C1 segment of cervical spinal cord (tissue), 14 donors: ENCODE measurements at regions not wholly inside any gene's neighbourhood (a gene's known extent, or its start where the extent isn't known, plus 50 kb on each side); places are given as distances from the start of the nearest gene placed in this dataset.

Source experiments
- DNase-seq, 14 donors: peaks; one replicate each; lab custom pipeline; 2025; lab: John Stamatoyannopoulos, UW

DNA sequence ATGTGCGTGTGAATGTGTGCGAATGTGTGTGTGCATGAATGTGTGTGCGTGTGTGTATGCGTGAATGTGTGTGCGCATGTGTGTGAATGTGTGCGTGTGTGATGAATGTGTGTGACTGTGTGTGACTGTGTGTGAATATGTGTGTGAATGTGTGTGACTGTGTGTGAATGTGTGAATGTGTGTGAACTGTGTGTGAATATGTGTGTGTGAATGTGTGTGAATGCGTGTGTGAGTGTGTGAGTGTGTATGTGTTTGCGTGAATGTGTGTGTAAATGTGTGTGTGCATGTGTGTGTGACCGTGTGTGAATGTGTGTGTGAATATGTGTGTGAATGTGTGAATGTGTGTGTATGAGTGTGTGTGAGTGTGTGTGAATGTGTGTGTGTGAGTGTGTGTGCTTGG is 1103.8 kb downstream of the TSN start:
- DNase-seq = no peak

DNA sequence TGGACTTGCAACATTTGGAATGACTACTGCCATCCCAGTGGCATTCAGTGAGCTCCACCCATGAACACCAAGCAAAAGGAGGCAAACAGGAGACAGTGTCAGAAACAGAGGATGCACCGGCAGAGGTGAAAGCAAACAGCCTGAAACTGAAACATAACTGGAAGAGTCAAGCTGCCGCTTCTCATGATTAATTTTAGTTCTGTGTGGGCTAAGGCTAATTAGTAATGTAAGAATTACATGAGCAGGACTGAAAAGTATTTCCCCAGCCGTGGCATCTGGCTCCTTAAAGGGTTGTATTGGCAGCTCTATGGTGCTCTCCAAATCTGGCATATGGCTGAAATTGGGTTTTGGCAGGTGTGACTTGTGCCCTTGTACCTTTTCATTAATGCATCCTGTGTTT is 1108.1 kb downstream of the TSN start:
- DNase-seq = no peak

DNA sequence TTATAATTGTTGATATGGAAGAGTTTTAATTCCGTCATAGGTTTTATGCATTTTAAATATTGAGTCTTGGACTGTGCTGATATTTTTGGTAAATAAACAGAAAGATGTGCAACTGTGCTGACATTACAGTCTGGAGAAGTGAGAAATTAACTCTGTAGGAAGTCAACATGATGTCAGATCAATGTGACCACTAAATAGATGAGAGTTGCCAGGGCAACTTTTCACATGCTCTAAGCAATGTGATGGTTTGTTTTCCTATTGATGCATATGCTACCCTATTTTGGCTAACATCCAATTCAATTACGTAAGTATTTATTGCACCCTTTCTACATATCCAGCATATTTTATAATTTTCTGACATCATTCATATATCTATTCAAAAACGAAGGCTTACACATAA is 1109.3 kb downstream of the TSN start:
- no peak for DNase-seq

DNA sequence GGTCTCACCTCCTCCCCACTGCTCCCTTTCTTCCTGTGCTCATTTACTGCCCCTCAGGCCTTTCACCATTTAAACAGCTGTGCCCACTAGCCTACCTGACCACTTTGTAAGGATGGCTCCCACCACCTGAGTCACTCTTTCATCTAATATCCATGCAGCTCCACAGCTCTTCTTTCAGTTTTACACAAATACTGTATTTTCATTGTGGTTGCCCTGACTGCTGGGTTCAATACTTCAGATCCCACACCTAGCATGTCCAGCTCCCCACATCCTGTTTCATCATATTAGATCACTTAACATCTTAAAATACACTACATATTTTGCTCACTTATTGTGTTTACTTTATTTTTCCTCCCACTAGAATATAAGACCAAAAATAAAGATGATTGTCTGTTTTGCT is 1110.6 kb downstream of the TSN start:
- no peak for DNase-seq

DNA sequence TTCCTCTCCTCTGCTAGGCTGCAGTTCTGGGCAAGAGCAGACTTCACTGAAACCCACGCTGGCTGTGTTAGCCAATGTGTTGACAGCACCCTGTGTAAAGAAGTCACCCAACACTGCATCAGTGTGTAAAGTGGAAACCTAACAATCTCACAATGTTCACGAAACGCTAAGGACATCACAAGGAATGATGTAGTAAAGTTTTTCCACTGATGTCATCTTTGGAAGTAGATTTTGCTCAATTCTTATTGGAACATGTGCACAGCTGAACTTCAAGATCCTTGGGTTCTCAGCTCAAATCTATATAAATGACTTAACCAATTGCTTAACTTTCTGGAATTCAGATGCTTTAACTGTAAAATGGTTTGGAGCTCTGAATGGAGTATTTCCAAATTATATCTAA is 1112.5 kb downstream of the TSN start:
- DNase-seq = no peak

DNA sequence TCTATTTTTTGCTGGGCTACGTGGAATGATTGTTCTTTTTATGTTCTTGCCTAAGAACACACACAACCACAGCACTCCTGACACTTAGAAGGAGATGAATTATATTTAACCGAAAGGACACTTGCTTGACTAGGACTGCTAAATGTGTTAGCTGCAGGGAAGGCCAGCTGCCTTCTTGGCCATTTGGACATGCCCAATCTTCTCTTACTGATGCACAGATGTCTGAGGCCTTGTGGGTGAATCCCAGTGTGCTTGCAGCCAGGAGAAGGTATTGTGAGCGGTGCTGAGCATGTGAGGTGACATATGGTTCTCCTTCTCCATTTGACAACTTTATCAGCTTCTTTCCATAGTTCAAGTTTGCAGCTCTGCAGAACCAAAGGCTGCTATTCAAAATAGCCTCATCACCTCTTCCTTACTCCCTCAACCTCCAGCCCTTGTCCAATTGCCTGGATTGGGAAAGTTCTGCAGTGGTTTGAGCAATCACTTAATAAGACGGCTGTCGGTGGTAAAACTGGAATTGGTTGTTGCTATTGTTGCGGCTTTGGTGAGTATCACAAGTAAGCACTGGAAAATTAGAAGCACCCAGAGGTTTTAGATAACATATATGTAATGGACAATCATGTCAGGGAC is 1113.3 kb downstream of the TSN start:
- DNase-seq = no peak

DNA sequence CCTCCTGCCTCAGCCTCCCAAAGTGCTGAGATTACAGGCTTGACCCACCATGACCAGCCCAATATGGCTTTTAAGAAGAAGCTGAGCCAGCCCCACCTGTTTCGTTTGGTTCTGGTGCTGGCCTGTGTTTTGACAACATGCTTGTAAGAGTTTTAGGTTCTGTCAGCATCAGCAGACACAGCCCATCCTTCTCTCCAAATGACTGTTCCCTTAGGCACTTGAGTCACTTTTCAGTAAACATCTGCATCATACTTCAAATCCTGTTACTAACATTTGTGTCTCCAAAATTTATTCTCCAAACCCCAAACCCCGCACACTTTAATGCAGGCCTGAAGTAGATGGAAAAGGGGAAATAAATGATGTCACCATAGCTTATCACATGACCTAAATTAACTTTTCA is 1118.5 kb downstream of the TSN start:
- DNase-seq = no peak

DNA sequence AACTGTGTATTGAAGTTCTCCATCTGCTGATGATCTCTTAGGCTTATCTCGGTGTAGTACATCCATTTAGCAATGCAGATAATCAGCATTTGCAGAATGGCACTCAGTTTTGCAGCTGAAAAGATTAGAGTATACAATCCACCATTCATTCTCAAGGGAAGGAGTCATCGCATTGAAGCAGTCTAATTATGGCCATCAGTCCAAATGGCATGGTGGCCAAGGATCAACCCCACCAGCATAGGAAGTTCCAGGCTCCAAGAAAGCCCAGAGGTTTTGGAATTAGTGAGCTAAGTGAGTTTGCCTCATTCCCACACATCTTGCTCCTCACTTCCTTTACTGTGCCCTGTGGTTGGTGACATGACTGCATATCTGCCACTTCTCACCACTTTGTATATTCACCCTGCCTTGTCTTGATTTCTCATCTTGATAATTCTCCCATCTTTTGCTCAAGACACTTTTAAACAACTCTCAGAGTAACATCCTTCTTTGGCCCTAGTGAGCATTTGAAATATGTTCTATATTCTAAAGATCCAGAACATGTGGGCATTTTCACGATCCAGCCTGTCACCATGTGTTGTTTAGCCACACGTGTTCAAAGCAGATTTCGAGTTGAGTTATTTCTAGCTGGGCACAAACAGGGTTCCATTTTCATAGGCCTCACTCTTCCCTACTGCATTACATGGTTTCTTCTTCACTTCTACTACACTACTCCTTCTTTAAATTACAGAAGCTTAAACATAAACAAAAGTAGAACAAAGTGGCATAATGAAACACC is 1119.8 kb downstream of the TSN start:
- DNase-seq = no peak

DNA sequence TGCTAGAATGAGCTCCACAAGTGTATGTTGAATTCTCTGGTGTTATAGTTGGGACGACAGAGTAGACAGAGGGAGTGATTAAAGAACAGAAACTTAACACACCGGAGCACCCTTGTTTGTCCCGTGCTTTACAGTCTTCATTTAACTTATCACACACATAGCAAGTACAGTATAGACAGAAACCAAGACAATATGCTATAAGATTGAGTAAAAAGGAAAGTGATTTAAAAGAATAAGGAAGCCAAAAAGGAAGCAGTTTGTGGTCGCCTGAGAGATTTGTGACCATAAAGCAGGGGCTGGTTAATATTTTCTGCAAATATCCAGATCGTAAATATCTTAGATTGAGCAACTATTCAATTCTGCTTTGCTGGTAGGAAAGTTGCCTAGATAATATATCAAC is 1128.4 kb downstream of the TSN start:
- DNase-seq = no peak

DNA sequence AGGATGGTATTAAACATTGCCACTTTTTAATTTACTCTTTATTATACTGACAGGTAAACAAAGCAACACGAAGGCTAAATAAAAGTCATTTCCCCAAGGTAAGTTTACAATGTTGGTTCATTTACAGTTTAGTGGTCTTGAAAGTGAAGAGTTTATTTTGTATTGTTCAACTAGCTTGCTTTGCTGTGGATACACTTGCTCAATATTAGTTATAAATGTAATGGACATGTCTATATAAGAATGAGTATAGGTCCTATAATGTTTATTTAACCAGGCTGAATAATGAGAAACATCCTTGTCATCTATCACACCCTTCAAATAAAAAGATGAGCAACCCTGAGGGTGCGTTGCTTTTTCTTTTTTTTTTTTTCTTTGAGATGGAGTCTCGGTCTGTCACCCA is 1129.4 kb downstream of the TSN start:
- DNase-seq = no peak

DNA sequence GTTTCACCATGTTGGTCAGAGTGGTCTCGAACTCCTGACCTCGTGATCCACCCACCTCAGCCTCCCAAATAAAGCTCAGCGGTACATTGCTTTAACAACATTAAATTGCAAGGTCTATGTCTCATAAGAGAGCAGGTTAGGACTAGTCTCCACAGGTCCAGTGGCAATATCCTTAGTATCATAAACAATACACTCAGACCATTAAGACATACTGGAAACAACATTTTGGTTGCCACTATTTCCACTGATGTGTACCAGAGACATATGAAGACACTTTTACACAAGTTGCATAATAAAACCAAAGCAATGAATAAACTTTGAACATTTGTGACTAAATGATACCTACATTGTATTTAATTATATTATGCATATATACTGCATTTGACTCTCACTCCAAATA is 1130.0 kb downstream of the TSN start:
- no peak for DNase-seq

DNA sequence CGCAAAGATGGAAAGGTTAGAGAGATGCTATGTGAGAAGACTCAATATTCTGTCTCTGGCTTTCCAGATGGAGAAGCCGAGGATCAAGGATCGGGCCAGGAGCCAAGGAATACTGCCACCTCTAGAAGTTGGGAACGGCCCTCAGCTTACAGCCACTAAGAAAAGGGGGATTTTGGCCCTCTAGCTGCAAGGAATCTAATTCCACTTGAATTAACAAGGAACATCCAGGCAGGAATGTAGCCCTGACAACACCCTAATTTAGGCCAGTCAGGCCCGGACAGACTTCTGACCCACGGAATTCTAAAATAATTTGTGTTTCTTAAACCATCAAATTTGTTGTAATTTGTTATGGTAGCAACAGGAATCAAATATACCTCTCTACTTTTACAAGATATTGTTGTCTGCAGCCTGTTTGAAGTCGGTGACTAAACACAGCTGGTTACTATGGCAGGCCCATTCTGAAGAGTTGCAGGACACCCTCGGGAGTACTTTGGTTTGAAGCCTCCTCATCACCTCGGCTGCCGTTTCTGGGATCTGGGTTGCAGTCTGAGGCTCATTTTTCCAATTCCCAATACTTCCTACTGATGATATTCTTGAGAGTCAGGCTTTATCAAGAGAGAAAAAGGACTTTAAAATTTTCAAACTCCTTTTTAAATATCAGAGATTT is 1131.2 kb downstream of the TSN start:
- DNase-seq = no peak

DNA sequence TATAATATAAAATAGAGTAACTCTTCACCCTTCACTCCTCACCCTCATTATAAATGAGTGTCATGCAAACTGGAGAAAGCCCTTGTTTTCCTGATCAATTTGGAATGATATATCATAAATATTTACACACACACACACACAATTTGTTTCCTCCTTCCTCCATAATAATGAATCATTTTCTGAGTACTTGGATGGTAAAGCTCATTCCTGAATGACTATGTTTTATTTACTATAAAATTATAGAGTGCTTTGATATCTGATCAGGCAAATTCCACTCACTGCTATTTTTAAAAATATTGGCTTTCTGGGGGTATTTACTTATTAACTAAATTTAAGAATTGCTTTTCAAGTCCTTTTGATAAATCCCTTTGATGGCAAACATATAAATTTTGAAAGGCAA is 1125.5 kb upstream of the CNTNAP5 start:
- DNase-seq = no peak

DNA sequence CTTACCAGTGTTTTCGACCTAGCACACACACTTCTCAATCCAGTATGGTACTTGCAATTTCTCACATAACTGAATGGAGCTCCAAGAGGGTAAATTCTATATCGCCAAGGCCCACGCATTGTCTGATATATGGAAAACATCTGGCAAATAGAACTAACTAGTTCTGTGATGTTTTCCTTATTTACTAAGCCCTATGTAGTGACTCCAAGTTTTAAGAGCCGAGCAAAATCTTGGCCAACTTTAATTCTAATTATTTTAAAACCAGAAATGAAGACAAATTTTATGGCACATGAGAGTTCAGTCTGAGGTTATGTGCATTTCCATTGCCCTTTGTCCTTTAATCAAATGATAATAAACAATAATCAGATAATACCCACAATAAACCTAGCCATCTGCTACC is 1119.7 kb upstream of the CNTNAP5 start:
- no peak for DNase-seq

DNA sequence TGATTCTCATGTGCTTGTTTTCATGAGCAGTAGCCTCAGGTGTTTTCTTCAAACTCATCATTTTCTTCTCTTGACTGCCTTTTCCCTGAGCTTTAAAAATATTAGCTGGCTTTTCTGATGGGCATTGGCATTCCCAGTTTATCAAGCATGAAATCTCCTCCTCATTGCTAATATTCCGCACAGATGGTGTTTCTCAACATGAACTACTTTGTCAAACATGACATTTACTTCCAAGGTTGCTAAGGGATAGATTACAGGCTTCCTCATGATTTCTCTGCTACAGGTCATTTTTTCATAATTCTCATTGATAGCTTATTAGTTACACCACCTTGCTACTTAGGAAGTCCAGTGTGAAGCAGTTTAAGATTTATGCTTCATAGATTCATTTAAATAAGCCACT is 1116.9 kb upstream of the CNTNAP5 start:
- DNase-seq = no peak

DNA sequence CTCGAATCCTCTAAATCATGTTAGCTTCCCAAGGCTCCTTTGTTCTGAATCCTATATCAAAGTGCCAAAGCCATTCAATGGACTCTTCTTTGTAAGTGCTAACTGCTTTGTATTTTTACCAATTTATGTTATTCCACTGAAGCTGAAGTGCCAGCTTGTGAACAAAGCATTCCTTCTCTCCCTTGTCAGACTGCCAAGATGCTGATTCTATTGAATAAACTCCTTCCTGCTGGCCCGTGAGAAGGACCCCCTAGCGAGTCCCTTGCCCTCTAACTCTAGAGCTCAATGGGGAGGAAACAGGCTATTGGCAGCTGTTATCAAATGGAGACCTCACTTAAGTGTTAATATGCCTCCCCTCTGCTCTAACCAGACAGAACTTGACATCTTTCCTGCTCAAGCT is 1097.9 kb upstream of the CNTNAP5 start:
- DNase-seq = peak in 4 of 14 donors; percentile 3 to 37 (median 10)

DNA sequence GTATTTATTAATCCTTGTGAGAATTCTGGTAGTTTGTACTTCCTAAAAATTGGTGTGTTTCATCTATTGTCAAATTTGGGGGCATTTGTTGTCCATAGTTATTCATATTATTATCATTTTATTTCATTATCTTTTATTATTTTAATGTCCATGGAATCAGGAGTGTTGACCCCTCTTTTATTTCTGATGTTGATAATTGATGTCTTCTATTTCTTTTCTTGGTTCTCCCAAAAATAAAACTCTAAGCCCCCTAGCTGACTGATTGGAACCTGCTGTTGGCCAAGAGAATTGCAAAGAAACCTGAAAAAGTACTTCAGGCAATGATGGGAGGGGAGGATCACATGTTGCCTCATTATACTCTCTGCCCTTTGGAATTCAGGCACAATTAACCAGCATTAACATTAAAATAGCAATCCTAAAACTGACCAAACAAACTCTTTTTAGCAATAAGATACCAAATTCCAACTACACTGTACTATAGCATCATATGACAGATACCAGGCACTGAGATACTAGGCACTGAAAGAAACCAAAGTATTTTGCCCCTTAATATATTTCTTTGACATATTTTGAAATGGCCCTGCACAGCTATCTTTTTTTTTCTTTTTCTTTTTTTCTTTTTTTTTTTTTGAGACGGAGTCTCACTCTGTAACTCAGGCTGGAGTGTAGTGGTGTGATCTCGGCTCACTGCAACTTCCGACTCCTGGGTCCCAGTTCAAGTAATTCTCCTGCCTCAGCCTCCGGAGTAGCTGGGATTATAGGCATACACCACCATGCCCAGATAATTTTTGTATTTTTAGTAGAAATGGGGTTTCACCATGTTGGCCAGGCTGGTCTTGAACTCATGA is 1097.2 kb upstream of the CNTNAP5 start:
- DNase-seq = no peak

DNA sequence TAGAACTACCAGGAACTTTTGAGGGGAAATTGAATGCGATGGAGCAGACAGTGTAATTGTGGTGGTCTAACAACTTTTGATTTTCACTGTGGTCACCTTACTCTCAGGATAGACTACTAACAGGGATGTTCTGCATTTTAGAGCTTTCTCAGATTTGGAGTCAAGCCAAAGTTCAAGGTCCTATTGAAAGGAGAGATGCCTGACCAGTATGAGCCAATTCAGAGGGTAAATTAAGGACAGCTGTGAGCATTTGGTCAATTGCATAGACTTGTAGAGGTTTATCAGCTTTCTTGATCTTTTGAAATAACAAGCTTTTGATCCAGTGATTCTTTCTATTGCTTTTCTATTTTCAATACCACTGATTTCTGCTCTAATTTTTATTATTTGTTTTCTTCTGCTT is 1095.7 kb upstream of the CNTNAP5 start:
- DNase-seq = no peak

DNA sequence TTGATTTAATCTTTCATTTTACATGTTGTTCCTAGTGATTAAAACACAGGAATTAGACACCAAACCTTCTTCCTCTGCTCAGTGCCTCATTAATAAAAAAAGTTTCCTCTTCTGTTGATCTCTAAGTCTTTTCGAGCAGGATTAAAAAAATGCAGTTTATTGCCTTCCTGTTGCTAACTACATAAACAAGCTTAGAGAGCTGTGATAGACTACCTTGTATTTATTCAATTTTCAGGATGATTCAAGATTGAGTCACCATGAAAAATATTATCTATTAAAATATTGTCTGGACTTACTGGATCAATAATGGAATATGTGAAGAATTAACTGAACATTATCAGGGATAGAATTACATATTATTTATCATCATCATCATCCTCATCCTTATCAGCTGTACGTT is 1089.6 kb upstream of the CNTNAP5 start:
- no peak for DNase-seq

DNA sequence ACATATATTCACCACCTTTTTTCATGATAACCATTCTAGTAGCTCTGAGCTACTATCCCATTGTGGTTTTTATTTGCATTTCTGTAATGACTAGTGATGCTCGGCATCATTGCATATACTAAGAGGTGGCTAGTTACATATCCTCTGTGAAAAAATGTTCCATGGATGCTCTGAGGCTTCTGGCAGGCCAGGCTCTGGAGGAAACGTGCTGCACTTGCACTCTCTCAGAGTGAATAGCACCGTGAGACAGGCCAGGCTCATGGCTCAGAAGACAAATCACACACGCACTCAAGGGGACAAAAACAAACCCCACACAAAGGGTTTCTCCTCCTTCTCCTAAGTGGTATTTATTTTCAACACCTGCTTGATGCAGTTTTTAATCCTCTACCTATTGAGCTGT is 1085.3 kb upstream of the CNTNAP5 start:
- DNase-seq = no peak

DNA sequence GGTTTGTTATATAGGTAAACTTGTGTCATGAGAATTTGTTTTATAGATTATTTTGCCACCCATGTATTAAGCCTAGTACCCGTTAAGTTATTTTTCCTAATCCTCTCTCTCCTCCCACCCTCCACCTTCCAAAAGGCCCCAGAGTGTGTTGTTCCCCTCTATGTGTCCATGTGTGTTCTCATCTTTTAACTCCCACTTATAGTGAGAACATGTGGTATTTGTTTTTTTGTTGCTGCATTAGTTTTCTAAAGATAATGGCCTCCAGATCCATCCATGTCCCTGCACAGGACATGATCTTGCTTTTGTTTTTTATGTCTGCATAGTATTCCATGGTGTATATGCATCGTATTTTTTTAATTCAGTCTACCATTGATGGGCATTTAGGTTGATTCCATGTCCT is 1075.6 kb upstream of the CNTNAP5 start:
- DNase-seq = no peak

DNA sequence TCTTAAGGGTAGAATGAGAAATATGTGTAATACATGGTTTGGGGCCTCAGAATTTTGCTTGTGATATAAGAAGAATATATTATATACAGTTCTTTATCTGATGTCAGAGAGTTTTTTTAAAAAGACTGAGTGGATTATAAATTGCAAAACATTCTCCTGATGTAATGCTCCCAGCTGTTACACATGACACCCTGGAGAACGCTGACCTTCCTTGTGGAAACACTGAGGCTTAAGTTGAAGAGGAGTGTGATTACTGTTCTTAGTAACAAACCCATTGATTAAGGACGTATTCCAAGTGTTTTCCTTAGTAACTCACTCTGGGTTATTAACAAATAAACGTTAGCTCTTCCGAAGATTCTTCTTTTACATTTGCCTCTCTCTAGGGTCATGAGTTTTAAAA is 1069.3 kb upstream of the CNTNAP5 start:
- no peak for DNase-seq
